Inflammatory macrophage treated with lipopolysaccharide for 4 hours (primary cell): ENCODE measurements at regions not wholly inside any gene's neighbourhood (a gene's known extent, or its start where the extent isn't known, plus 50 kb on each side); places are given as distances from the start of the nearest gene placed in this dataset.
"Not testable (repeated sequence)": the region's sequence is repeated elsewhere in the genome, so short reads cannot be mapped to it uniquely, and the experiment has no call there.

ENCODE experiments used
- DNase-seq: peaks from one replicate; pipeline ENCODE4 v3.0.0-alpha.2; 2020

- no peak for DNase-seq
Measured at GRCh38 chr6:11845664-11846577, 67.3 kb upstream of the ADTRP start.

- not testable (repeated sequence) for DNase-seq
Measured at GRCh38 chr6:11842795-11843194, 64.2 kb upstream of the ADTRP start.

GRCh38 chr6:11835065-11835464, 56.5 kb upstream of the ADTRP start:
- DNase-seq: no peak

GRCh38 chr6:11833626-11834592, 55.3 kb upstream of the ADTRP start:
- no peak for DNase-seq

- no peak for DNase-seq
Measured at GRCh38 chr6:11831653-11832052, 53.0 kb upstream of the ADTRP start.

GRCh38 chr6:11830520-11830919, 51.9 kb upstream of the ADTRP start:
- no peak for DNase-seq

- DNase-seq: no peak
Measured at GRCh38 chr6:11830105-11830504, 51.5 kb upstream of the ADTRP start.

- peak; percentile 73 for DNase-seq
Measured at GRCh38 chr6:11828262-11828870, 49.8 kb upstream of the ADTRP start.
